Astrocyte (in vitro differentiated cells and primary cell): ENCODE measurements at regions not wholly inside any gene's neighbourhood (a gene's known extent, or its start where the extent isn't known, plus 50 kb on each side); places are given as distances from the start of the nearest gene placed in this dataset.

Source experiments
- DNase-seq: peaks from one replicate; pipeline ENCODE4 v3.0.0-alpha.2; 2010; ENCODE audit warnings: low read depth
- FAIRE-seq: peaks from 2 replicates; lab custom pipeline; 2011; peaks lifted over from hg19 to GRCh38; lab: Jason Lieb, UNC
- H2AFZ ChIP-seq: 2 replicates; pipeline ENCODE4 v1.6.0; 2012; ENCODE audit warnings: low read depth, low read length, inconsistent platforms
- H3K27ac ChIP-seq: 2 replicates; pipeline ENCODE4 v1.5.1; 2011; ENCODE audit warnings: low read depth, low read length, inconsistent platforms
- H3K27me3 ChIP-seq: 2 replicates; pipeline ENCODE4 v1.6.0; 2011; ENCODE audit warnings: low read length, inconsistent platforms; ENCODE audit not compliant: insufficient read depth
- H3K36me3 ChIP-seq: 2 replicates; pipeline ENCODE4 v1.5.1; 2011; ENCODE audit warnings: low read length, inconsistent platforms; ENCODE audit not compliant: insufficient read depth
- H3K4me1 ChIP-seq: 2 replicates; pipeline ENCODE4 v1.5.1; 2011; ENCODE audit warnings: low read length, inconsistent platforms; ENCODE audit not compliant: insufficient read depth
- H3K4me2 ChIP-seq: 2 replicates; pipeline ENCODE4 v1.6.0; 2012; ENCODE audit warnings: low read length, inconsistent platforms
- H3K4me3 ChIP-seq: 2 replicates; pipeline ENCODE4 v1.5.1; 2011; ENCODE audit warnings: low read depth, mild to moderate bottlenecking, low read length, inconsistent platforms; ENCODE audit not compliant: insufficient read depth
- H3K79me2 ChIP-seq: 2 replicates; pipeline ENCODE4 v1.6.0; 2012; ENCODE audit warnings: mild to moderate bottlenecking, low read length, inconsistent platforms; ENCODE audit not compliant: insufficient read depth
- H3K9ac ChIP-seq: 2 replicates; pipeline ENCODE4 v1.6.0; 2012; ENCODE audit warnings: mild to moderate bottlenecking, low read length, inconsistent platforms
- H3K9me3 ChIP-seq: 2 replicates; pipeline ENCODE4 v1.5.1; 2012; ENCODE audit warnings: low read depth, mild to moderate bottlenecking, low read length, inconsistent platforms; ENCODE audit not compliant: insufficient read depth
- H4K20me1 ChIP-seq: 2 replicates; pipeline ENCODE4 v1.6.0; 2012; ENCODE audit warnings: low read length, inconsistent platforms; ENCODE audit not compliant: insufficient read depth
- H3K27ac Mint-ChIP-seq: one replicate; pipeline ENCODE4 v1.8.0; 2021; ENCODE audit warnings: mild to moderate bottlenecking, mixed read lengths; ENCODE audit not compliant: unreplicated experiment
- H3K27me3 Mint-ChIP-seq: one replicate; pipeline ENCODE4 v1.8.0; 2021; ENCODE audit warnings: low read depth, mixed read lengths; ENCODE audit not compliant: unreplicated experiment
- H3K36me3 Mint-ChIP-seq: one replicate; pipeline ENCODE4 v1.8.0; 2021; ENCODE audit warnings: low read depth, mixed read lengths; ENCODE audit not compliant: unreplicated experiment
- H3K4me1 Mint-ChIP-seq: one replicate; pipeline ENCODE4 v1.8.0; 2021; ENCODE audit warnings: low read depth, mixed read lengths; ENCODE audit not compliant: unreplicated experiment
- H3K4me3 Mint-ChIP-seq: one replicate; pipeline ENCODE4 v1.8.0; 2021; ENCODE audit warnings: mild to moderate bottlenecking, moderate library complexity, mixed read lengths; ENCODE audit not compliant: unreplicated experiment
- H3K9me3 Mint-ChIP-seq: one replicate; pipeline ENCODE4 v1.8.0; 2021; ENCODE audit warnings: mild to moderate bottlenecking, mixed read lengths; ENCODE audit not compliant: unreplicated experiment
- CTCF ChIP-seq: IDR thresholded peaks from 2 replicates; pipeline ENCODE4 v1.5.1; 2011; ENCODE audit warnings: low read depth, mild to moderate bottlenecking, inconsistent platforms, low read length, moderate library complexity; ENCODE audit not compliant: insufficient read depth
- EZH2 ChIP-seq: IDR thresholded peaks from 2 replicates; pipeline ENCODE4 v1.6.1; 2012; ENCODE audit warnings: mild to moderate bottlenecking, low read length, inconsistent platforms; ENCODE audit not compliant: insufficient read depth

DNA sequence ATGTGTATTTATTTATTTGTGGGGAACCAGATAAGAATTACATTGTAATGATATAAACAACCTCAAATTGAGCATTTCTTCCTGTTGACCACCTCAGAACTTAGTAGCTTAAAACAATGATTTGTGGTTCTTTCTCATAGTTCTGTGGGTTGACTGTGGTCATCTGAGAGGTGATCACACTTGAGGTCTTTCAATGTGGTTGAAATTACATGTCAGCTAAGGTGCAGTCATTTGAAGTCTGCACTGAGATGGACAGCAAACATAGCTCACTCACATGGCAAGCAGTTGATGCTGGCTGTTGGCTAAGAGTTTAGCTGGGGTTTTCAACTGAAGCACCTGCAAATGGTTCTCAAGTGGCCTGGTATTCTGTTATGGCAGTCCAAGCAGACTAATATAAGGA is 436.7 kb upstream of the MAP3K7 start:
- FAIRE-seq, result no peak
- peaks cover 4% of the 10 kb centered on the region for H3K27me3 Mint-ChIP-seq

GRCh38 chr6:91020744-91021143 is 433.9 kb upstream of the MAP3K7 start:
- Mint-ChIP-seq H3K27me3 (no peaks in the 10 kb centered on the region), H3K36me3 (no peaks in the 10 kb centered on the region), H3K4me3 (no peak overlapping the region), H3K9me3 (no peaks in the 10 kb centered on the region), H3K27ac (no peak overlapping the region), H3K4me1 (peaks cover 2% of the 10 kb centered on the region)
- H3K27ac ChIP-seq, result no peak overlapping the region
- no peaks in the 10 kb centered on the region for H3K79me2 ChIP-seq
- H4K20me1 ChIP-seq, result no peaks in the 10 kb centered on the region
- H3K4me1 ChIP-seq, result no peaks in the 10 kb centered on the region
- H3K36me3 ChIP-seq, result no peaks in the 10 kb centered on the region
- no peak overlapping the region for H3K9ac ChIP-seq
- no peaks in the 10 kb centered on the region for H3K27me3 ChIP-seq
- no peak overlapping the region for H3K4me3 ChIP-seq
- H2AFZ ChIP-seq, result no peak overlapping the region
- no peaks in the 10 kb centered on the region for H3K9me3 ChIP-seq
- H3K4me2 ChIP-seq, result no peak overlapping the region
- TF ChIP-seq EZH2, result no peak
- no peak for TF ChIP-seq CTCF
- FAIRE-seq, result no peak
- no peak for DNase-seq

More for the DNA sequence above, 436.7 kb upstream of the MAP3K7 start:
- H3K27ac Mint-ChIP-seq, result no peak overlapping the region
- Histone ChIP-seq H3K4me1 (no peaks in the 10 kb centered on the region), H2AFZ (no peak overlapping the region), H3K4me3 (no peak overlapping the region), H3K79me2 (no peaks in the 10 kb centered on the region), H3K27ac (no peak overlapping the region), H3K27me3 (peaks cover 1% of the 10 kb centered on the region), H3K9me3 (no peaks in the 10 kb centered on the region), H3K9ac (no peak overlapping the region), H3K36me3 (no peaks in the 10 kb centered on the region), H3K4me2 (no peak overlapping the region), H4K20me1 (no peaks in the 10 kb centered on the region)
- no peaks in the 10 kb centered on the region for H3K36me3 Mint-ChIP-seq
- peaks cover 2% of the 10 kb centered on the region for H3K4me1 Mint-ChIP-seq
- DNase-seq, result no peak
- TF ChIP-seq EZH2 (no peak), CTCF (no peak)
- no peak overlapping the region for H3K4me3 Mint-ChIP-seq
- H3K9me3 Mint-ChIP-seq, result no peaks in the 10 kb centered on the region

DNA sequence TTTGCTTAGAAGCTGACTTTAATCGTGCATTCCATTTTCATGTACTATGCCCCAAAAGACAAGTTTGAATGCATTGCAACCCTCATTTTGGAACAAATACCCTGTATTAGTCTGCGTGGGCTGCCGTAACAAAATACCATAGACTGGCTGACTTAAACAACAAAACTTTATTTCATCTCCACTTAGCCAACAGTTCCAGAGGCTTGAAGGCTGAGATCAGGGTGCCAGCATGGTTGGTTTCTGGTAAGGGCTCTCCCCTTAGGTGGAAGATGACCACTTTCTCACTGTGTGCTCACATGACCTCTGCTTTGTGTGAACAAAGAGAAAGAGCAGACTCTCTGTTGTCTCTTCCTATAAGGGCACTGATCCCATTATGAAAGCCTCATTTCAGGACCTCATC is 431.7 kb upstream of the MAP3K7 start:
- H3K4me2 ChIP-seq, result no peak overlapping the region
- no peak for DNase-seq
- H3K9ac ChIP-seq, result no peak overlapping the region
- FAIRE-seq, result no peak
- no peak overlapping the region for H3K4me3 Mint-ChIP-seq
- TF ChIP-seq CTCF (no peak), EZH2 (no peak)
- no peaks in the 10 kb centered on the region for H3K9me3 ChIP-seq
- H3K9me3 Mint-ChIP-seq, result no peaks in the 10 kb centered on the region
- H3K79me2 ChIP-seq, result no peaks in the 10 kb centered on the region
- no peaks in the 10 kb centered on the region for H3K36me3 Mint-ChIP-seq
- no peaks in the 10 kb centered on the region for H4K20me1 ChIP-seq
- H3K4me1 Mint-ChIP-seq, result peaks cover 2% of the 10 kb centered on the region
- H3K36me3 ChIP-seq, result no peaks in the 10 kb centered on the region
- H3K27ac Mint-ChIP-seq, result no peak overlapping the region
- H3K27me3 Mint-ChIP-seq, result no peaks in the 10 kb centered on the region
- no peaks in the 10 kb centered on the region for H3K4me1 ChIP-seq
- no peak overlapping the region for H2AFZ ChIP-seq
- no peaks in the 10 kb centered on the region for H3K27me3 ChIP-seq
- H3K27ac ChIP-seq, result no peak overlapping the region
- H3K4me3 ChIP-seq, result no peak overlapping the region
